Glomerular visceral epithelial cell (primary cell): ENCODE measurements at regions not wholly inside any gene's neighbourhood (a gene's known extent, or its start where the extent isn't known, plus 50 kb on each side); places are given as distances from the start of the nearest gene placed in this dataset.

Experiments used
- DNase-seq: peaks from one replicate; pipeline ENCODE4 v3.0.0-alpha.2; 2016; ENCODE audit errors: extremely low spot score

- DNase-seq, result no peak
Measured at GRCh38 chrX:112147206-112147605, 64.6 kb upstream of the TRPC5 start.

- DNase-seq, result no peak
Measured at GRCh38 chrX:112137276-112137675, 54.7 kb upstream of the TRPC5 start.
